Mucosa of gallbladder (tissue), 1 donor: ENCODE measurements at regions not wholly inside any gene's neighbourhood (a gene's known extent, or its start where the extent isn't known, plus 50 kb on each side); places are given as distances from the start of the nearest gene placed in this dataset.

ENCODE experiments used
- DNase-seq: peaks from one replicate; pipeline ENCODE4 v3.0.0-alpha.2; 2020; ENCODE audit warnings: low spot score
- donor health status: DM: no; HTN: no; CAD: no.

GRCh38 chr15:62773369-62774165, 269.0 kb upstream of the TPM1 start:
- DNase-seq, result no peak

GRCh38 chr15:62775932-62776331, 266.6 kb upstream of the TPM1 start:
- DNase-seq, result no peak

- DNase-seq, result no peak
These were observed 264.9 kb upstream of the TPM1 start for GRCh38 chr15:62777671-62778070.

- DNase-seq, result peak; percentile 60
These were observed 263.3 kb upstream of the TPM1 start for GRCh38 chr15:62779036-62779770.

GRCh38 chr15:62779899-62780298, 262.6 kb upstream of the TPM1 start:
- DNase-seq, result no peak

- DNase-seq, result no peak
These were observed 261.5 kb upstream of the TPM1 start for GRCh38 chr15:62781081-62781497.

GRCh38 chr15:62782071-62782841, 260.3 kb upstream of the TPM1 start:
- peak; percentile 75 for DNase-seq

GRCh38 chr15:62782896-62783295, 259.7 kb upstream of the TPM1 start:
- no peak for DNase-seq

- DNase-seq, result no peak
These were observed 259.1 kb upstream of the TPM1 start for GRCh38 chr15:62783303-62783957.

- DNase-seq, result no peak
These were observed 256.4 kb upstream of the TPM1 start for GRCh38 chr15:62785881-62786828.

GRCh38 chr15:62787401-62787800, 255.1 kb upstream of the TPM1 start:
- no peak for DNase-seq

- no peak for DNase-seq
These were observed 254.3 kb upstream of the TPM1 start for GRCh38 chr15:62788224-62788623.

- no peak for DNase-seq
These were observed 252.0 kb upstream of the TPM1 start for GRCh38 chr15:62790546-62790945.

GRCh38 chr15:62791694-62792093, 250.9 kb upstream of the TPM1 start:
- no peak for DNase-seq

- no peak for DNase-seq
These were observed 249.4 kb upstream of the TPM1 start for GRCh38 chr15:62792986-62793751.

GRCh38 chr15:62793752-62794144, 248.8 kb upstream of the TPM1 start:
- DNase-seq, result no peak

GRCh38 chr15:62795171-62795570, 247.4 kb upstream of the TPM1 start:
- DNase-seq, result no peak

GRCh38 chr15:62795700-62796695, 246.5 kb upstream of the TPM1 start:
- no peak for DNase-seq

GRCh38 chr15:62797171-62797570, 245.4 kb upstream of the TPM1 start:
- DNase-seq, result no peak
